Occipital lobe (tissue), 1 donor: ENCODE measurements at regions not wholly inside any gene's neighbourhood (a gene's known extent, or its start where the extent isn't known, plus 50 kb on each side); places are given as distances from the start of the nearest gene placed in this dataset.

ENCODE experiments used
- DNase-seq: peaks from one replicate; lab custom pipeline; 2025; lab: John Stamatoyannopoulos, UW

- no peak for DNase-seq
Measured at GRCh38 chr16:87170310-87170709, 146.9 kb downstream of the C16orf95 start.

GRCh38 chr16:87171723-87172122 lies 145.5 kb downstream of the C16orf95 start:
- DNase-seq = no peak

- DNase-seq = no peak
Measured at GRCh38 chr16:87172632-87173031, 144.6 kb downstream of the C16orf95 start.

- DNase-seq = no peak
Measured at GRCh38 chr16:87173294-87173893, 143.8 kb downstream of the C16orf95 start.

DNA sequence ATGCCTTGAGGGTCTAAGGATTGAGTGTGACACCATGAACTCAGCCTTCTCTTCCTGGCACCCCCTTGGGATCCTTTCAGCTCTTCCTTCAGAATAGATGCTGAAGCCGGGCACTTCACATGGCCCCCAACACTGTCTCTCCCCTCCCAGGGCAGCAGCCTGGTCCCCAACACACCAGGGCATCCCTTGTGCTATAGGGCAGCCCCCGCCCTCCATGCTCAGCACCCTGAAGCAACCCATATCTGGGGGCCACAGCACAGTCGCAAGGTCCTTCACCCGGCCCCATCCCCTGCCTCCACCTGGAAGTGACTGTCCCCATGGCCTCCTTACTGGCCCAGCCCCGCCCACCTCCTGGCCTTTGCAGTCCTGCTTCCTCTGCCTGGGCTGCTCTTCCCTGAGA lies 143.1 kb downstream of the C16orf95 start:
- no peak for DNase-seq

- no peak for DNase-seq
Measured at GRCh38 chr16:87176735-87177134, 140.5 kb downstream of the C16orf95 start.

- no peak for DNase-seq
Measured at GRCh38 chr16:87177673-87178072, 139.5 kb downstream of the C16orf95 start.

- DNase-seq = no peak
Measured at GRCh38 chr16:87178177-87178863, 138.9 kb downstream of the C16orf95 start.

GRCh38 chr16:87178977-87179376 lies 138.2 kb downstream of the C16orf95 start:
- no peak for DNase-seq

DNA sequence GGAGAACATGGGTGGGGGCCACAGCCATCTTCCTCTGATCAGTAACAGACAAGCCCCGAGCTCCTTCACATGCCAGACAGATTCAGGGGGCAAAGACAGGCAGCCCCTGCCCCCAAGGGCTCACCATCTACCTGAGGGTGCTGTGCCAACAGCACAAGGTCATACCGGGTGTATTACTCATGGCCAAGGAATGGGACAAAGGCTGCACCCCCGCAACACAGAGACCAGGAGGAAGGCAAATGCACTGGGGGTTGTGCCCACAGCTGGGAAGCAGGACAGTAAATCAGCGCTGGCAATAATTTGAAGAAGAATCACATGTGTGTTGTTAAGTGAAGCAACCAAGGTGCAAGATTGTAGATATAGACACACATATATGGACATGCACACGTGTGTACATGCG lies 137.1 kb downstream of the C16orf95 start:
- DNase-seq = no peak

GRCh38 chr16:87182759-87183158 lies 134.4 kb downstream of the C16orf95 start:
- DNase-seq = no peak

DNA sequence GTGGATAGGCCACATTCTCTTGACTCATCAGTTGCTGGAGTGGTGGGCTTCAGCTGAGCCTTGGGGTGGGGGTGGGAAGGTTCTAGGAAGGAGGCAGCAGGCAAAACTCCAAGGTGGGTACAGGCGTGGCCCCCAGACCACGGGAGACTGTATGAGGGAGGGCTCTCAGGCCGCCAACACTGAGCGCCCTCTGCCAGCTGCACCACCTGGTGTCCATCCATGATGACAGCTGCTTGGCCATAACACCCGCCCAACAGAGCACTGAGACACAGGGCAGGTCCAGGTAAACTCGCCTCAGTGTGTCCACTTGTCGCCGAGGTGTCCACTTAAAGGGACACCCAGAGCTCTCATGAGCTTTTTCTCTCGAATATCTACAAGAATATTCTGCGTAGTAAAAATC lies 133.5 kb downstream of the C16orf95 start:
- no peak for DNase-seq

DNA sequence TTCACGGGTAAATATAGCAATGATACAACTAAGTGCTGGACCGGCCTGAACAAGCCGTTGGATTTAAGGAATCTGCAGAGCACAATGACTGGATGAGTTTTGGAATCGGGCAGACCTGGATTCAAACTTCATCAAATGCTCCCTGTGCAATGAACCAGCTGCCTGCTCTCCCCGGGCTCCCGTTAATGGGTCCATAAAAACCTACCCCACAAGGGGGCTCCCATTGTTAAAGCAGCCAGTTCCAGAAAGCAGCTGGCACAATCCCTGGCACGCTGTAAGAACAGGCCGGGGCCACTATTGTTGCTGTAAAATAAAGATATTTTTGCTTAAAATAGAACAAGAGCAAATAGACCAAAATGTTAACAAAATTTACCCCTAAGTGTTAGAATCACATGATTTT lies 131.9 kb downstream of the C16orf95 start:
- DNase-seq = no peak

- no peak for DNase-seq
Measured at GRCh38 chr16:87185983-87186382, 131.2 kb downstream of the C16orf95 start.

DNA sequence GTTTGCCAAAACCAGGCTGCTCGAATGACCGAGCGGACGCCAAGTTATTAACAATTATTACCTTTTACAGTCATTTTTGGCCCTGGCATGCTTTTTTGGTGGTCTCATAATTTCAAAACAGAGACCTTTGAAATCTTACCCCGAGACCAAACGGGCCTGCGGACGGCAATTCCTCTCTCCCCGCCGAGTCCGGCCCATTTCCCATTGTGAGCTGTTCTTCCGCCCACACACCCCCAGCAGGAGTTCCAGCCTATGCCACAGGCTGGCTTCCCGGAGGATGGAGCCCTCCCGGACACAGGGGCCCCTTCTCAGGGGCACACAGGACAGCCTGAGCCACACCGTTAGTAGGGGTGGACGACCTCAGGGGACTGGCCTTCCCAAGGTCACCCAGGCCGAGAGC lies 130.7 kb downstream of the C16orf95 start:
- no peak for DNase-seq

DNA sequence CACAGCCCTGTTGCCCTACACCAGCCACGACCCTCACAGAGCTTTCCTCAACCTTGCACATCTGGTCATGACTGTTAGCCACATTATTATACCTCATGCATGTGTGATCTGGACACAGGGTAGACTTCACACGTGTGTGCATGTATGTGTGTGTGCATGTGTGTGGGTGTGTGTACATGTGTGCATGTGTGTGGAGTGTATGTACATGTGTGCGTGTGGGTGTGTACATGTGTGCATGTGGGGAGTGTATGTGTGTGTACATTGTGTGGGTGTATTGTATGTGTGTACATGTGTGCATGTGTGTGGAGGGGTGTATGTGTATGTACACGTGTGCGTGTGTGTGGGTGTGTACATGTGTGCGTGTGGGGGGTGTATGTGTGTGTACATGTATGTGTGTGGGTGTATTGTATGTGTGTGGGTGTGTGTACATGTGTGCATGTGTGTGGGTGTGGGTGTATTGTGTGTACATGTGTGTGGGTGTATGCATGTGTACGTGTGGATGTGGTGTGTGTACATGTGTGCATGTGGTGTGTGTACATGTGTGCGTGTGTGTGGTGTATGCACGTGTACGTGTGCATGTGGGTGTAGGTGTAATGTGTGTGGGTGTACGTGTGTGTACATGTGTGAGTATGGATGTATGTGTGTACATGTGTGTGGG lies 130.2 kb downstream of the C16orf95 start:
- no peak for DNase-seq

DNA sequence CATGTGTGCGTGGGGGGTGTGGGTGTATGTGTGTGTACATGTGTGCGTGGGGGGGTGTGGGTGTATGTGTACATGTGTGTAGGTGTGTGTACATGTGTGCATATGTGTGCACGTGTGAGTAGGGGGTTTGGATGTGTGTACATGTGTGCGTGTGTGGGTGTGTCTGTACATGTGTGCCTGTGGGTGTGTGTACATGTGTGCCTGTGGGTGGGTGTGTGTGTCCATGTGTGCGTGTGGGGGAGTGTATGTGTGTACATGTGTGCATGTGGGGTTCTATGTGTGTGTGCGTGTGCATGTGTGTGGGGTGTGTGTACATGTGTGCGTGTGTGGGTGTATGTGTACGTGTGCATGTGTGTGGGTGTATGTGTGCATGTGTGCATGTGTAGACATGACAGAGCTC lies 129.1 kb downstream of the C16orf95 start:
- DNase-seq = no peak

DNA sequence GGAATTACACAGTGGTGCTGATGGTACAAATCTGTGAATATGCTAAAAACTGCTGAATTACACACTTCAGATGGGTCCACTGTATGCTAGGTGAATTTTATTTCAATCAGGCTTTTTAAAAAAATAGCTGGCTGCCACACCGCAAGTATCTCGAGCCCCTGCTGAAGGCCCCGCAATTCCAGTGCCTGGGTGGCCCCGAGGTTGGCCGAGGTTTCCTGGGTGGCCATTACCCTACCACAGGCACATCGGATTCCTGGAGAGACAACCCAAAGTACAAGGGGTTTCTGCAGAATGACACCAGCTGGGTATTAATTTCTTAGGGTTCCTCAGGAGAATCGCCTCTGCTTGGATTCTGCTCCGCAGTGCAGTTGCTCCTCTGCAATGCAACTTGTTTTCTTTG lies 127.8 kb downstream of the C16orf95 start:
- DNase-seq = no peak

GRCh38 chr16:87190288-87191230 lies 126.6 kb downstream of the C16orf95 start:
- DNase-seq = no peak

DNA sequence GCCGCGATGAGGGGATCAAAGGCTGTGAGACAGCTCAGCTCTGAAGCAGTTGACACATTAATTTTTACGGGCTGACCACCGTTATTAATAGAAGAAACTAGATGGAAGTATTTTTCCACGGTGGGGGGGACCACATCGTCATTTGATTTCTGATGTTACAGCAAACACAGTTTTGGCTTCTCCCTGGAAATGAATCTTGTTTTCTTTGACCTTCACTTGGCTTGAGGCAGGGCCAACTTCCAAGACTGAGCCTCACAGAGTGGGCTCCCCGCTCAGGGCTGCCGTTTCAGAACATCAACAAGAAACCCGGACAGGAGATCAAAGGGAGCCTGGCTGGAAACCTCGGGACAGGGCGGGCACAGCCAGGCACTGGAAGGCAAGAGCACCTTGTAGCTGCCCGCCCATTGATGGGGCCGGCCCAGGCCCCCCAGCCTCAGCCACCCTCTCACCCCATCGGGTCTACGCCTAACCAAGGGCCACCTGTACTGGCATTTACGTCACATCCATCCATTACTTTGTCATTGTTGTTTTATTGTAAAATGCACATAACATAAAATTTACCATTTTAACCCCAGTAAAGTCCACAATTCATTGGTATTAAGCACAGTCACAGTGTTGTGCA lies 124.6 kb downstream of the C16orf95 start:
- DNase-seq = no peak

- DNase-seq = no peak
Measured at GRCh38 chr16:87194172-87194571, 123.0 kb downstream of the C16orf95 start.
